IPS DF 6.9 (cell line): ENCODE measurements at regions not wholly inside any gene's neighbourhood (a gene's known extent, or its start where the extent isn't known, plus 50 kb on each side); places are given as distances from the start of the nearest gene placed in this dataset.

ENCODE experiments used
- DNase-seq: peaks from one replicate; pipeline ENCODE4 v3.0.0-alpha.2; 2013; ENCODE audit warnings: low read depth, low spot score
- H3K27ac ChIP-seq: one replicate; pipeline ENCODE4 v1.5.1; 2013; ENCODE audit warnings: low read length, control low read depth
- H3K27me3 ChIP-seq: 2 replicates; pipeline ENCODE4 v1.6.1; 2013; ENCODE audit warnings: mild to moderate bottlenecking, low read length; ENCODE audit not compliant: control insufficient read depth, insufficient read depth
- H3K36me3 ChIP-seq: 2 replicates; pipeline ENCODE4 v1.6.1; 2013; ENCODE audit warnings: low read length; ENCODE audit not compliant: control insufficient read depth, insufficient read depth
- H3K4me1 ChIP-seq: 2 replicates; pipeline ENCODE4 v1.6.1; 2013; ENCODE audit warnings: low read length; ENCODE audit not compliant: control insufficient read depth, insufficient read depth
- H3K4me3 ChIP-seq: 2 replicates; pipeline ENCODE4 v1.5.1; 2013; ENCODE audit warnings: mild to moderate bottlenecking, low read length
- H3K9me3 ChIP-seq: 2 replicates; pipeline ENCODE4 v1.6.1; 2013; ENCODE audit warnings: low read length, inconsistent platforms; ENCODE audit not compliant: control insufficient read depth, insufficient read depth
- WGBS: extraction: QIAGEN DNeasy Blood & Tissue Kit; methylation state at CpG from one replicate; pipeline ENCODE4 v1.1.7; 2013; ENCODE audit warnings: mixed read lengths, missing lambda C conversion rate; ENCODE audit not compliant: insufficient read length, insufficient coverage; 5-methylcytosine and 5-hydroxymethylcytosine counted together

DNA sequence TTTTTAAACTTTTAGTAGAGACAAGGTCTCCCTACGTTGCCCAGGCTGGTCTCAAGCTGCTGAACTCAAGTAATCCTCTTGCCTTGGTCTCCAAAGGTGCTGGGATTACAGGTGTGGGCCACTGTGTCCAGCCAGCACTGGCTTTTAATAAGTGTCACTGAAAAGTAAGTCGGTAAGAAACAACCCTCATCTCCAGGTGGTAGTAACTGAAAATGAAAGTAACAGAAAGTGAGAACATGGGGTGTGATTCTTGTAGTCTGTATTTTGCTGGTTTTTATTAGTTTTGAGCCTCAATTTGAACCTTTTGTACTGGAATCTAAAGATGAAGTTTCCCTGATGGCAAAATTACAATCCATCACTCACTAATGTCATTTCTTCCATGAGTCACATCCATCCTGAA is 238.1 kb upstream of the AGA start:
- Histone ChIP-seq H3K36me3 (no peaks in the 10 kb centered on the region), H3K27me3 (no peaks in the 10 kb centered on the region), H3K4me3 (no peak overlapping the region), H3K27ac (no peak overlapping the region), H3K4me1 (no peaks in the 10 kb centered on the region), H3K9me3 (no peaks in the 10 kb centered on the region)
- no CpG with 5 or more reads among the region's 2 CpGs for WGBS
- DNase-seq: no peak

DNA sequence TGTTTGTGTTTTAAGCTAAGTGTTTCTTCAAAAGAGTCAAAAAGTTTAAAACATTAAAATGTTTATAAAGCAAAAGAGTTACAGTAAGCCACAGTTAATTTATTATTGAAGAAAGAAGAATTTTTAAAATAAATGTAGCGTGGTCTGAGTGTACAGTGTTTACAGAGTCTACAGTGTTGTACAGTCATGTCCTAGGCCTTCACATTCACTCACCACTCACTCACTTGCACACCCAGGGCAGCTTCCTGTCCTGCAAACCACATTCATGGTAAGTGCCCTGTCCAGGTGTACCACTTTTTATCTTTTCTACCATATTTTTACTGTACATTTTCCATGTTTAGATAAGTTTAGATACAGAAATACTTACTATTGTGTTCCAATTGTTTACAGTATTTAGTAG is 239.7 kb upstream of the AGA start:
- Histone ChIP-seq H3K9me3 (no peaks in the 10 kb centered on the region), H3K36me3 (no peaks in the 10 kb centered on the region), H3K4me1 (no peaks in the 10 kb centered on the region), H3K27me3 (no peaks in the 10 kb centered on the region), H3K27ac (no peak overlapping the region), H3K4me3 (no peak overlapping the region)
- no peak for DNase-seq
- 100% methylated on average over 1 of the region's 1 CpG for WGBS

DNA sequence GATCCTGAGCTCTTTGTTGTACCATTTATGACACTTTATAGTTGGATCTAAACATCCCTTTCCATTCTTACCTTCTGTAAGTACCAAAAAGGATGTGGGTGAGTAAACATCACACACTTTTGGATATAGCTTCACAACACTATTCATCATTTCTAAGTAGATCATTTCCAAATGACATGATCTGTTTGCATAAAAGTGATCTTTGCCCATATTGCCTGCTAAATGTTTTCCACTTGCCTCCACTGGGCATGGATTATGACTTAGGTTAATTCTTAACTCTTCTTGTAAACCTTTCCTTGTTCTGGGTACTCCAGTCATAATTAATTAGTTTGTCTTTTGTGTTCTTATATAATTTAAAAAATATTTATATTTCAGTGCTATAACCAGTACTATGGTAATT is 244.9 kb upstream of the AGA start:
- DNase-seq: no peak
- H3K4me3 ChIP-seq: no peak overlapping the region
- H3K27ac ChIP-seq: no peak overlapping the region
- H3K36me3 ChIP-seq: no peaks in the 10 kb centered on the region
- no peaks in the 10 kb centered on the region for H3K27me3 ChIP-seq
- no peaks in the 10 kb centered on the region for H3K9me3 ChIP-seq
- no peaks in the 10 kb centered on the region for H3K4me1 ChIP-seq

DNA sequence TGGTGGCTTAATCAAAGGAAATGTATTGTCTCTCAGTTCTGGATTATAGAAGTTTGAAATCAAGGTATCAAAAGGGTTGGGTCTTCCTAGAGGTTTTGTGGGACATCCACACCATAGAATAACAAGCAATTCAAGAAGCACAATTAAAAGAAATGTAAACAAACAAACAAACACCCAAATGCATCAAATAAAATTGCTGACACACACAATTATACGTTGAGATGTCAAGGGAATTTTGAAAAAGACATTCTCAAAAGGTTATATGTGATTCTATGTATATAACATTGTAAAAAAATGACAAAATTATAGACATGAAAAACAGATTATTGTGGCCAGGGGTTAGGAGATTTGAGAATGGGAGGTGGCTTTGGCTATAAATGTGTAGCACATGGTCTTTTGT is 250.7 kb upstream of the AGA start:
- Histone ChIP-seq H3K4me1 (no peaks in the 10 kb centered on the region; the same call in 1 of the 2 replicates), H3K27me3 (no peaks in the 10 kb centered on the region), H3K9me3 (no peaks in the 10 kb centered on the region), H3K27ac (no peak overlapping the region), H3K4me3 (no peak overlapping the region), H3K36me3 (no peaks in the 10 kb centered on the region)
- DNase-seq: no peak
- no CpG with 5 or more reads among the region's 1 CpG for WGBS

DNA sequence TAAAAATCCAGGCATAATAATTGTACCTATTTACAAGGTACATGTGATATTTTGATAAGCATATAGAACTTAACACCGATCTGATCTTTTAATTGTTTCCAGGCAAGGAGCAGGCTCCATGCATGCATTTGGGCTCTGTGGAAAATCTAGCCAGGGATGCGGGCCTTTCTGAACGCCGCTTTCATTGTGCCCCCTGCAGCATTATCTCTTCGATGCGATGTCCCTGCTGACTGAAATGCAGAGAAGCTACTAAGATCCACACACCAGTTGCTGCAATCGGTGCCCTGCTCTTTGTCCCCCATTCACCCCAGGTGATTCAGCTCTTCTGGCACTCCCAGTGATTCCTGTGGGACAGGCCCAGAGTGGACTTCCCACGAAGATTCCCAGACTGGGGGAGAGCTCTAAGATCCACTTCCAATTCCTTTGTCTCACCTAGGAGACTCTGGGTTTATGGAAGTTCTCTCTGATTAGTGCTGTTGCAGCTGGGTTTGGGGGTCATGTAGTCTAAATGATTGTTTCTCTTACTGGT is 254.3 kb upstream of the AGA start:
- peak; percentile 1 for DNase-seq
- H3K36me3 ChIP-seq: no peaks in the 10 kb centered on the region
- no CpG with 5 or more reads among the region's 8 CpGs for WGBS
- H3K27ac ChIP-seq: no peak overlapping the region
- H3K4me3 ChIP-seq: no peak overlapping the region
- no peaks in the 10 kb centered on the region for H3K27me3 ChIP-seq
- H3K4me1 ChIP-seq: no peaks in the 10 kb centered on the region; the same call in 1 of the 2 replicates
- no peaks in the 10 kb centered on the region for H3K9me3 ChIP-seq

DNA sequence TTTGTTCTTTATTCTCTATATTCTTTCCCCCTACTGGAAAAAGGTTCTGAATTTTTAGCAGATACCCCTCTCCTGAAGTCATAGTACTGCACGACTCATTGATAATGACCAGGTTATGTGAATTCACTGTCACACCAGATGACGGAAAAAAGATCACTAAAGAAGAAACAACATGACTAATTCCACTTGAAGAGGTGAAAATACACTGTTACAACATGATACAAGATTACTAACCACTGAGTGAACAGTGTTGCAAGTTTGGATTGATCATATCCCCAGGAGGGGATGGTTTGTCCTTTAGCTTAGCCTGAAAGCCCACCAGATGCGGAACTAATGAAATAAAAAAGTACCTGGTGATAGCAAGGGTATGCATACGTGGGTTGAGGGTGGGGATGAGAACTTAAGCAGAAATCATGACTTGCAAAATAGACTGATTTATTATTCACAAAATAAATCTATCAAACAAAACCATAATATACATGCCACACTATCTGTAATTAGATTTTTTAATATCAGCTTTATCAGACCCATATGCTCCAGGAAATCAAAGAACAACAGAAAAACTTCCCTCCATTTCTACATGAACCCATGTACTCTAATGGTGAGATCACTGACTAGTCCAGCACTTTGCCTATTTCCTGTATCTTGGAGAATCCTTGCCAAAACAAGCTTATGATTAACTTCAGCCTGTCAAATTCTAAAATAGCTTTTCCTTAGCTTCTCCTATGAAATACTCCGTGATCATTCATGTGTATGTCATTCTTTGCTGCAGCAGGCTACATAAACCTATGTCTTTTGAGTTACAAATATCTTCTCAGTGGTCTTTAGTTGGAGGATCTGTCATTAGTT is 257.4 kb upstream of the AGA start:
- Histone ChIP-seq H3K9me3 (no peaks in the 10 kb centered on the region), H3K4me1 (no peaks in the 10 kb centered on the region; the same call in 1 of the 2 replicates), H3K27ac (no peak overlapping the region), H3K4me3 (no peak overlapping the region), H3K36me3 (no peaks in the 10 kb centered on the region), H3K27me3 (no peaks in the 10 kb centered on the region)
- DNase-seq: no peak
- WGBS: no CpG with 5 or more reads among the region's 5 CpGs

DNA sequence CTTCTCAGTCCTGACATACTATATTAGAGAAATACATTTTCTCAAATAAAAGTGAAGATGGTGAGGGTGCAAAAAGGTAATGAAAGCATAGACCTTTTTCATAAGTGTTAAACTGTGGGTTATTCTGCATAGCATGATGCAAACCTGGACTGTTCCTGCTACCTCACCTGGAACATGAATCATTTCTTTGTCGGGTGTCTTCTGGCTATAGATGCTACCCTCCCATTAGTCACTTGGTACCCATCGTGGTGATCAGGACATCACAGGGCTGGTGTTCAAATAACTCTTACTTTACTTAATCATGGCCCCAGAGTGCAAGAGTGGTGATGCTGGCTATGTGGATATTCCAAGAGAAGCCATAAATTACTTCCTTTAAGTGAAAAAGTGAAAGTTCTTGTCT is 264.7 kb upstream of the AGA start:
- no CpG with 5 or more reads among the region's 2 CpGs for WGBS
- no peaks in the 10 kb centered on the region for H3K4me1 ChIP-seq
- no peaks in the 10 kb centered on the region for H3K9me3 ChIP-seq
- no peaks in the 10 kb centered on the region for H3K36me3 ChIP-seq
- H3K4me3 ChIP-seq: no peak overlapping the region
- no peak for DNase-seq
- H3K27ac ChIP-seq: no peak overlapping the region
- no peaks in the 10 kb centered on the region for H3K27me3 ChIP-seq

DNA sequence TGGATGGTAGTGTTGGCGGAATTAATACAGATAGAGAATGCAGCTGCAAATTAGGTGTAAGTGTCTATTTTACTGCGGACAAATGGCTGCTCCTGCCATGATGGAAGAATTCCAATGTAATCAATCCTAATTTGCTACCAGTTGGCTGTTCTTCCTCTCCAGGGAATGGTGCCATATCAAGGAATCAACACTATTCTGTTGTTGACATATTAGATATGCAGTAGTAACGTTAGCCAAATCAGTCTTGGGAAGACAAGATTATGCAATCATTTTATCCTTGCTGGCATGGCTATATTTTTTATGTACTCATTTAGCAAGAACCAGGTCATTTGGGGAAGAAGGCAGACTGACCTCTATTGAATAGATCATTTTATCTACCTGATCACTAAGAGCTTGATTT is 271.2 kb upstream of the AGA start:
- H3K27ac ChIP-seq: no peak overlapping the region
- WGBS: 100% methylated on average over 1 of the region's 3 CpGs
- H3K36me3 ChIP-seq: no peaks in the 10 kb centered on the region
- H3K4me1 ChIP-seq: no peaks in the 10 kb centered on the region
- no peak overlapping the region for H3K4me3 ChIP-seq
- no peak for DNase-seq
- no peaks in the 10 kb centered on the region for H3K9me3 ChIP-seq
- H3K27me3 ChIP-seq: no peaks in the 10 kb centered on the region

DNA sequence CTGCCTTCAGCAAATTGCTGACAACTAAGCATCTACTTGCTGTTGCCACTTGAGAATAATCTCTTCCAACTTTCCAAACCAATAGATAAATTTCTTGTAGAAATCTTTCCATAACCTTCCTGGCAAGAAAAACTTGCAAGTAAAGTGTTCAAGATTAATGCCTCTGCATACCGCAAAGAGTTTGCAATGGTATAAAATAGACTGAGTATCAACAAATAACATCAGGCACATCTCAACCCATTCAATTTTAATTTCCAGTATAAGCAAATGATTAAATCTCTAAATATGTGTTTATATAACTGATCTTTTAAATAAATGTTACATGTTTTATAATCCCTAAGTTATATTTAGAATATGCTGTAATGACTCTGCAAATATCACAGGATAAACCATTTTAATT is 275.2 kb upstream of the AGA start:
- no CpG with 5 or more reads among the region's 1 CpG for WGBS
- H3K36me3 ChIP-seq: no peaks in the 10 kb centered on the region
- H3K27me3 ChIP-seq: no peaks in the 10 kb centered on the region
- H3K9me3 ChIP-seq: no peaks in the 10 kb centered on the region
- no peak overlapping the region for H3K4me3 ChIP-seq
- no peak for DNase-seq
- no peak overlapping the region for H3K27ac ChIP-seq
- H3K4me1 ChIP-seq: no peaks in the 10 kb centered on the region

DNA sequence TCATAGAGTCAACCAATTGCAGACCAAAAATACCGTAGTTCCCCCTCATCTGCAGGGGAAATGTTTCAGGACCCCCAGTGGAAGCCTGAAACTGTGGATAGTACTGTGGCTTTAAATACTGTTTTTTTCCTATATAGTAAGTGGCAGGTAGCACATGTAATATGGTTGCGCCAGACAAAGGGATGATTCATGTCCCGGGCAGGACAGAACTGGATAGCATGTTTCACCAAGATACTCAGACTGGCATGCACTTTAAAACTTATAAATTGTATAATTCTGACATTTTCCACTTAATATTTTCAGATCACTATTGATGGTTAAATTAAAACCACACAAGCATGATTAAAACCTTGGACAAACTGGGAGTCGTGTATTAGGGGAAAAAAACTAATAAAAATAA is 276.3 kb upstream of the AGA start:
- H3K4me1 ChIP-seq: no peaks in the 10 kb centered on the region
- no peak overlapping the region for H3K4me3 ChIP-seq
- no peaks in the 10 kb centered on the region for H3K36me3 ChIP-seq
- no peak for DNase-seq
- no CpG with 5 or more reads among the region's 4 CpGs for WGBS
- no peaks in the 10 kb centered on the region for H3K9me3 ChIP-seq
- H3K27ac ChIP-seq: no peak overlapping the region
- no peaks in the 10 kb centered on the region for H3K27me3 ChIP-seq

DNA sequence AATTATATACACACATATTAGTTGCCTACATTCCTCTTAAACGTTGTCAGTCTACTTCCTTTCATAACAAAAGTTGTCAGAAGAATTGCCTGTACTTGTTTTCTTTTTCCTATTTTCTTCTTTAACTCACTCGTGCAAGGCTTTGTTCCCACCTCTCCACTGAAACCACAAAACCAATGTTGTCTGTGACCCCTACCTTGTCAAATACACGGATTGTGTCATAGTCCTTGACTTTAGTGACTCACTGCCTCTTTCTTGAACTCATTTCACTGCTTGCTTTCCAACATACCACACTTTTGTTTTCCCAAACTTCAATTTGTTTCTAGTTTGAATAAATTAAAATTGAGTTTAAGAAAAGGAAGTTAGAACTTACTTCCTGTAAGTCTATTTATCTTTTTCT is 283.9 kb upstream of the AGA start:
- no peak overlapping the region for H3K4me3 ChIP-seq
- H3K36me3 ChIP-seq: no peaks in the 10 kb centered on the region
- H3K4me1 ChIP-seq: no peaks in the 10 kb centered on the region
- no peak for DNase-seq
- no CpG with 5 or more reads among the region's 3 CpGs for WGBS
- H3K27me3 ChIP-seq: no peaks in the 10 kb centered on the region
- H3K9me3 ChIP-seq: no peaks in the 10 kb centered on the region
- H3K27ac ChIP-seq: no peak overlapping the region
